ENCODE measurements at regions not wholly inside any gene's neighbourhood (a gene's known extent, or its start where the extent isn't known, plus 50 kb on each side); places are given as distances from the start of the nearest gene placed in this dataset.
"Not testable (repeated sequence)": the region's sequence is repeated elsewhere in the genome, so short reads cannot be mapped to it uniquely, and the experiment has no call there.

DNA sequence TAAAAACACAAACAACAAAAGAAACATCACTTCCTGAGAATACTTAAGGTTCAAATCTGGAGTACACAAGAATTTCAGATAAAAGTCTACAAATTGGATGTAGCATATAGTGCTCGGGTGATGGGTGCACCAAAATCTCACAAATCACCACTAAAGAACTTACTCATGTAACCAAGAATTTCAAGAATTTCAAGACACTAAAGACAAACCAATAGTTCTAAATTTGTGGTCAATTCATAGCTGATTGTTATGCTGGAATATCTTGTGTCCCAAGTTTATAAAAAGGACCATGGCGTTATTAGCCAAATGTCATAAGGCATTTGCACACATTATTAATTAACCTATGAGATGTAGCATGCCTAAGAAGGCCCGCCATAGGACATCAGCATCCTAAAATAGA is 1204.1 kb upstream of the AUTS2 start:
- no peak for DNase-seq (ENCODE audit: low spot score)

DNA sequence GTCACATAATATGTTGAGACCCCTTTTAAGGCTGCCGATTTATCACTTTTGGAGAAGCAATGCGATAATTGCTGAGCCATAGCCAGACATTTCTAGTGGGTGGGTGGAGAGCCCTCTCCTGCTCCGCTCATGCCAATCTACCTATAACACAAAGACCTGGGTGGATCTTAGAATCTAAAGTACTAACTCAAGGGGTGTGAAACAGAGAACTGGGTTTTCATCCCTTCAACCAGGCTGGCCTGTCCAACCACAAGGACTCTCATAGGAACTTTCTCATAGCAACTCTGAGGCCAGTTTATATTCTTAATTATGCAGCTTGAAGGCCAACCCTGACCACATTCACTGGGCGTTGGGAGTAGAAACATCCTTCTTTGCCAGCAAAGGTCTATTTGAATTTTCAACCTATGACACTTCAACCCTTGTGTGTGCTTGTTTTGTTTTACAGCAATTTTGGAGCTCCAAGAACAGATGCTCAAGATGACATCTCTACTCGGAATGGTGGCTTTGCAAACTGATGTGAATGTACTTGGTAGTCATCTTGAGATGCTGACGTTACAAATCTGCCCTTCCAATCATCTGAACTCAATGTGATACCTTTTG is 1198.2 kb upstream of the AUTS2 start:
- DNase-seq (ENCODE audit: low spot score): no peak

DNA sequence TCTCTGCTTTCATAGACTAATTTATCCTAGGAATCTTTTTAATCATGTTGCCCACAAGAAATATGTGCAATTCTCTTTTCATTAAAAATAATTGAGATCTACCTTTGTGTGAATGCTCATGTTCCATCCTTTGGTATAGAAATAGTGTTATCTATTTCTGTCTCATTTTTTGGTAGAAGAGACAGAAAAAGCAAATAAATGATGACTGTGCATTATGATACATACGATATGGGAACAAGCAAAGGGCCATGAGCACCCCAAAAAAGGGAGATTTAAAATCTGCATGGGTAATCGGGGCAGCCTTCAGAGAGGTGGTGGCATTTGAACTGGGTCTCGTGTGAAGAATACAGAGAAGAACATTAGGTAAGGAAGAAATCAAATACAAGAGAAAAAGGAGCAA is 1197.5 kb upstream of the AUTS2 start:
- DNase-seq (ENCODE audit: low spot score): no peak

DNA sequence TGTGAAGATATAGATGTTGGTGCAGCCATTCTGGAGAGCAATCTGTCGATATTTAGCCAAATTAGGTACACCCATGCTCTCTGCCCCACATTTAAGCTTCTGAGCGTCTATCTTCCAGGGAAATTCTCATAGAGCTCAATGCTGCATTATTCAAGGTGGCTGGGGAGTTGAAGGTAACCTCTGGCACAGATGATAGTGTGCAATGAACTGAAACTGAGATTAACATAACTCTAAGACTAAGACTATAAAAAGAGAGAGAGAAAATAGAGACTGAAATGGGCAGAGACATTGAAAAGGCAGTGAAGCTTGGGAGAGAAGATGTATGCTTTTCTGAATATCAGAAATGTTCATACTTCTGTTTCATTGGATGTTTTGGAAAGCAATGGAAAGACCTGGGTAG is 1197.0 kb upstream of the AUTS2 start:
- DNase-seq (ENCODE audit: low spot score): no peak

DNA sequence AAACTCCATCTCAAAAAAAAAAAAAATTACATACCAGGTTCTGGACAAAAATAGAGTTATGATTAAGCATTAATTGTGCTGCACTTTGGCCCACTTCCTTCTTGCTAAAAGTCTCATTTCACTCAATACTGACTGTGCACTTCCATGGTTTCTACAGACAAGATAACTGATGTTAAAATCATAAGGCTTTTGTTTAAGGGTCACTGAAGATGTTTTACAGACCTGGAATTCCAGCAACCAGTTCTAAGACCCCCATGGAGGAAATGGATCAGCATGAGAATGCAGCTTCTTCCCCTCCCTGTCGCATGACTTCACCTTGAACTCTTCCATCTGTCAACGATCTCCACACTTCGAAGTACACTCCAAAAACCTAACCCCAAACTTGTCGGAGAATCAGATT is 1191.8 kb upstream of the AUTS2 start:
- no peak for DNase-seq (ENCODE audit: low spot score)

DNA sequence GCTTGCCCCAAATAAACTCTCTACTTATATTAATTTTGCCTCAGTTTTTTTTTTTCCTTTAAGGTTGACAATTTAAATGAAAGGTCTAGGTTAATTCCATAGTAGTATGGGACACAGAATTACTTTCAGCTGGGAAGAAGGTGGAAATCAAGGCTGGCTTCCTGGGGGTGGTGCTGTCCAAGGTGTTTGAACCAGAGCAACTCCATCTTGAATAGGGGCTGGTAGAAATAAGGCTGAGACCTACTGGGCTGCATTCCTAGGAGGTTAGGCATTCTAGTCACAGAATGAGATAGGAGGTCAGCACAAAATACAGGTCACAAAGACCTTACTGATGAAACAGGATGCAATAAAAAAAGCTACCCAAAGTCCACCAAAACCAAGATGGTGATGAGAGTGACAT is 1190.8 kb upstream of the AUTS2 start:
- no peak for DNase-seq (ENCODE audit: low spot score)

DNA sequence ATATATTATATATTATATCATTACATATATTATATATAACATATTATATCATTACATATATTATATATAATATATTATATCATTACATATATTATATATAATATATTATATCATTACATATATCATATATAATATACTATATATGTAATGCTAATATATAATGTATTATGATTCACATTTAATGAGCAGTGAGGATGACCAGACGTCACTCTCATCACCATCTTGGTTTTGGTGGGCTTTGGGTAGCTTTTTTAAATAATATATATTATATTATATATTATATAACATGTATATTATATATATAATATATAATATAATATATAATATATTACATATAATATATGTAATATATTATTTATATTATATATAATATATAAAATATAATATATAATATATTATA is 1189.4 kb upstream of the AUTS2 start:
- no peak for DNase-seq (ENCODE audit: low spot score)

DNA sequence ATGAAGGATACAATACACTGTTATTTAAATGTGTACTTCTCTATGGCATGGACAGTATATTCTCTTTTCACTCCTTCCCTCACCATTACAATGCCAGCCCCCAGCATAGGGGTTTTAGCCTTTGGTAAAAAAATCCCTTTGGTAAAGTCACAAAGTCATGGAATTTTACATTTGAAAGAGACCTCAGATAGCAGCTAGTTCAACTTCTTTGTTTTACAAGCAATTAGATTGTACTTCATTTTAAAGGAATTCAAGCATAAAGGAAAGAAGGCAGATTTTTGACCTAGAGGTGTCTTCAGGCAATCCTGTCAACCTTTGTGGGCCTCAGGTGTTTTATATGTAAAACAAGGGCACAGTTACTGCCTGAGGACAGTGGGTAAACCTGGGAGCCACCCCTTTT is 1188.4 kb upstream of the AUTS2 start:
- DNase-seq (ENCODE audit: low spot score): no peak

DNA sequence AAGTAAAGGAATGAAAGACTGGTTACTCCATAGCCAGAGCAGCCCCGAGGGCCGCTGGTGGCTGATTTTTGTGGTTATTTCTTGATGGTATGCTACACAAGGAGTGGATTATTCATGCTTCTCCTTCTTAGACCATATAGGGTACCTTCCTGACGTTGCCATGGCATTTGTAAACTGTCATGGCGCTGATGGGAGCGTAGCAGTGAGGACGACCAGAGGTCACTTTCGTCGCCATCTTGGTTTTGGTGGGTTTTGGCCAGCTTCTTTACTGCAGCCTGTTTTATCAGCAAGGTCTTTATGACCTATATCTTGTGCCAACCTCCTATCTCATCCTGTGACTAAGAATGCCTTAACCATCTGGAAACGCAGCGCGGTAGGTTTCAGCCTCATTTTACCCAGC is 1187.6 kb upstream of the AUTS2 start:
- not testable (repeated sequence) for DNase-seq (ENCODE audit: low spot score)

DNA sequence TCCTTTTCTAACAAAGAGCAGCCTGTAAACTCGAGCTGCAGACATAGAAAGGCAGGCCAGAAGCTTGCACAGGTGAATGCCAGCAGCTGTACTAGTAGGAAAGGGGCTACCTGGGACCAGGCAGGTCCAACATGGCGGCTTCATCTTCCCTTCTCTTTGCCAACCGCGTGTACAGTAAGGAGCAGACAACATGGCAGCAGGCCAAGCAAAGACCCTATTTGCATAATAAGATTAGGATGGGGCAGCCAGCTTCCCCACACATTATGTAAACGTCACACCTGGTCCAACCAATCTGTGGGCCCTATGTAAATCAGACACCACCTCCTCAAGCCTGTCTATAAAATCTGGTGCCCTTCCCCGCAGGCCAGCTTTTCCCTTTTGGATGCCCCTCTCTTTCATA is 1186.5 kb upstream of the AUTS2 start:
- DNase-seq (ENCODE audit: low spot score): no peak

DNA sequence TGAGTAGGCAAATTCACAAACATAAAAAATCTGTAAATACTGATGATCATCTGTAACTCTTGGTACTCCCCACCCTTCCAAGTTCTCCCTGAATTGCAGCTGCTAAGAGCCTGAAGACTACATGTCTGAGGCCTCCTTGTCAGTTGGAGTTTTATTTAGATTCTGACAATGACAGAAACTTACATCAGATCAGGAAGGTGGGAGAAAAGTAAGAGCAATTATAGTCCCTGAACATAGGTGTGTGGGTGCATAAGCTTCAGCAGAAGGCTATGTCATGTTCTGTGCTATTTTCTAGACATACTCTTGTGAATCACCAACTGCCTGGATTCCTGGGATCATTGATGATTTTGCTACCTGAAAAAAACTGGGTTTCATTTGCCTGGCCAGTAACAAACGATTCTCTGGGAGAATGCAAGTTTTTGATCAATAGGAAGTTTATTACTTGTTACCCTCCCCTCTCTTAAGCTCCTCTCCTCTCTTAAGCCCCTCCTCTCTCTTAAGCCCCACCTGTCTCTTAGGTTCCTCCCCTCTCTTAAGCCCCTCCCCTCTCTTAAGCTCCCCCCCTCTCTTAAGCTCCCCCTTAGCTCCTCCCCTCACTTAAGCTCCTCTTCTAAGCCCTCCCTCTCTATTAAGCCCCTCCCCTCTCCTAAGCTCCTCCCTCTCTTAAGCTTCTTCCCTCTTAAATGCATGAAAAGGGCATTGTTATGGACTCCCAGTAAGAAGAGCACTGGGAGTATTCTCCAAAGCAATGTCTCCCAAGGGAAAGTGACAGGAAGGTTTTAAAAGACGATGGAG is 1183.4 kb upstream of the AUTS2 start:
- DNase-seq (ENCODE audit: low spot score): no peak

DNA sequence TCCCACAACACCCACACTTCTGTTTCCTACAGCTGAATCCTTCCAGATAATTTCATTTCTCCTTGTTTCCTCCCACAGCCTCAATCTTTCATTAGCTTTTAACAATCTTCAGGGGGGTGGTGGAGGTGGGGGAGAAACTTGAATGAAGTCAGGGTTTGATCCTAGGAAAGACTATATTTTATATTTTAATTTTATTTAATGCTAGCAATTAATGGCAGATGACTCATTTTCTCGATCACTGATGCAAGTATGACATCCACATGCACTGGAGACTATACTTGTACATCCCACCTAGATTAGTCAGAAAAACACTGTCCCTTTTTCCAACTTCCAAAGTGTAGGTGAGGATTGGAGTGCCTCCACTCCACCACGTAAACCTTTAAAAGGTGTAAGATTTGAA is 1181.3 kb upstream of the AUTS2 start:
- no peak for DNase-seq (ENCODE audit: low spot score)

DNA sequence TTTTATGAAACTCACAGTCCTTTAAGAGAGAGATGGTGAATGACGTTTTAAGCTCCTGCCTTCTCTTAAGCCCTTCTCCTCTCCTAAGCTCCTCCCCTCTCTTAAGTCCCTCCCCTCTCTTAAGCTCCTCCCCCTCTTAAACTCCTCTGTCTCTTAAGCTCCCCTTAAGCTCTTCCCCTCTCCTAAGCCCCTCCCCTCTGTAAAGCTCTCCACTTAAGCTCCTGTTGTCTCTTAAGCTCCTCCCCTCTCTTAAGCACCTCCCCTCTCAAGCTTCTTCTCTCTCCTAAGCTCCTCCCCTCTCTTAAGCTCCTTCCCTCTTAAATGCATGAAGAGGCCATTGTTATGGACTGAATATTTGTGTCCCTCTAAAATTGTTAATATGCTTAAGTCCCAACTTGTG is 1180.6 kb upstream of the AUTS2 start:
- DNase-seq (ENCODE audit: low spot score): no peak

DNA sequence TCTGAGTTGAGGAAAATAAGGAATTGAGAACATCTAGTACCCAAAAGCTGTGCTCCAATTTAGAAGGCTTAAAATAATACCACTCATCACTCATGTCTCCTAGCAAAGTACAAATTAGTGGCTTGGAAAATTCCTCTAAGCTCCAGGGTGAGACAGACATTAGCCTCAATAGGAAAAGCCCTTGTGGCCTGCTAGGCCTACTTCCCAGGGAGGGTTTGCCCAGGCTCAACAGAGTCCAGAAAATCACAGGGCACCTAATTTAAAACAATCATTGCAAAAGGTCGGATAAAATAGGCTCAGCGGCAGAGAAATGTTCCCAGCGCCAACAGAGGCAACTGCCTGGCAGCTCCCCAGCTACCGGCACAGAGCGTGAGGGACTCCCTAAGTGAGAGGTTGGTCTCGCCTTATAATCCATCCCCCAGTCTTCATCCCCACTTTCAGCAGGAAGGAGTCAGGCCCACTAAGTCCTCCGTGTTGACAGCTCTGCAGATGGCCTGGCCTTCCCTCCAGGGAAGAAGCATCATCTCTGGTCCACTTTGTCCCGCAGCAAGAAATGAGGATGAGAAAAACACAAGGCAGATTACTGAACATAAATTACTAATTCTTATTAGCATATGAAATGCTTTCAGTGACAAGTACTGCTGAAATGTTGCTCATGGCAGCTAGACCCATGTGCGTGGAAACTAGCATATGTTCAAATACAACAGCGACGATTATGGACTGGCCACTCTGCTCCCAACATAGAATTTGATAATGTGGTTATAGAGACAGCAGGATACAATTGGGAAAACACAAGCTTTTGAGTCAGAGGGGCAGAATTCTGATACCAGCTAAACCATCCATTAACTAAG is 1177.7 kb upstream of the AUTS2 start:
- DNase-seq (ENCODE audit: low spot score): peak; percentile 70

DNA sequence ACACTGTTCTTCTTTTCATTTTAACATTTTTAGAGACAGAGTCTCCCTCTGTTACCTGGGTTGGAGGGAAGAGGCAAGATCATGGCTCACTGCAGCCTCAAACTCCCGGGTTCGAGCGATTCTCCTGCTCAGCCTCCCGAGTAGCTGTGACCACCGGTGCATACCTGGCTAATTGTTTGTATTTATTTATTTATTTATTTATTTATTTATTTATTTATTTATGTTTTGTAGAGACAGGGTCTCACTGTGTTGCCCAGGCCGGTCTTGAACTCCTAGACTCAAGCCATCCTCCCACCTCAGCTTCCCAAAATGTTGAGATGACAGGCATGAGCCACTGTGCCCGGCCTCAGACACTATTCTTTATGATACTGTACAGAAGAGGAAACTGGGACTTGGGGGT is 1176.6 kb upstream of the AUTS2 start:
- DNase-seq (ENCODE audit: low spot score): no peak

DNA sequence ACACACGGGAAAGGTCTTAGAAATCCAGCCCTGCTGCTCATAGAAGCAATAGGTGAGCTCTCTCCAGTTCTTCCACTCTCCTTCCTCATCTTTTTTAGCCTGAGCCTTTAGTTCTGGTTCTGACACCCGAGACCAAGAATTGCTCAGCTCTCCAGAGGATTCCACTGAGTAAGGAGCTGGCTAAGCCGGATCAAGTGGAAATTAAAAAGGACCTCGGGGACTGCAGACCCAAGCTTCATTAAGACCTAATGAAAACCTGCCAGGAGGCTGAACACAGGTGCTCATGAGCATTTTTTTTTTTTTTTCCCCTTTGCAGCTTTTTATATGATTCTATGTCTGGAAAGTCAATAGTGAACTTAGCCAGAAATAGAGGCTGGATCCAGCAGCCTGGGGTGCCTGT is 1176.0 kb upstream of the AUTS2 start:
- DNase-seq (ENCODE audit: low spot score): no peak

DNA sequence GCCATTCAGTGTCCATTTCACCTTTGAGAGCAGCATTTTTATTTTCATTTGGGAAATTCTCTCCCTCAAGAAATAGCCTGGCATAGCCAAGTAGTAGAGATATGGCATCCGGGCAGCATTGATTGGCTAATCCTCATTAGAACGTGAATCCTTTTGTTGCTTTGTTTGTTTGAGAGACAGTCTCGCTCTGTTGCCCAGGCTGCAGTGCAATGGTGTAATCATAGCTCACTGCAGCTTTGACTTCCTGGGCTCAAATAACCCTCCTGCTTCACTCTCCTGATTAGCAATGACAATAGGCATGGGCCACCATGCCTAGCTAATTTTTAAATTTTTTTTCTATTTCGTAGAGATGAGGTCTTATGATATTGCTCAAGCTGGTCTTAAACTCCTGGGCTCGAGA is 1174.9 kb upstream of the AUTS2 start:
- no peak for DNase-seq (ENCODE audit: low spot score)

DNA sequence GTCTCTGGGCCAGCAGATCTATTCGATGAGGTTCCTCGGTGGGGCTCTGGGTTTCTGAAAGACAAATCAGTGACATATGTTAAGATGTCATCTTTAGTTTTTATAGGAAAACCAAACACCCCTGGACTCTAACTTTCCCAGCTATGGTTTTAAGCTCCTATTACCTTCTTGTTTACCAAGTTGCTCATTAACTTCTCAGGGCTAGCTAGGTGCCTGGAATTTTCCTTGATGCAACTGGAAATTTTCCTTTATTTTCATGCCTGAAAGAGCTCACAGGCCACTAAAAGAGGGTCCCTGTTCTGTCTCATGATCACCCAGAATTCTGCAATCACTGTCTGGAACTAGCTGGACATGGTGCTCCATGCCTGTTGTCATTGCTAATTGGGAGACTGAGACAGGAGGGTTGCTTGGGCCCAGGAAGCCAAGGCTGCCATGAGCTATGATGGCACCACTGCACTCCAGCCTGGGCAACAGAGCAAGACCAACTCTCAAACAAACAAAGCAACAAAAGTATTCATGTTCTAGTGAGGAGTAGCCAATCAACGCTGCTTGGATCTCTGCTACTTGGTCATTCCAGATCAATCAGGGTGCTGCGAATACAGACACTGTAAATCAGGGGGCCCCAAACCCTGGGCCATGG is 1173.5 kb upstream of the AUTS2 start:
- DNase-seq (ENCODE audit: low spot score): no peak

DNA sequence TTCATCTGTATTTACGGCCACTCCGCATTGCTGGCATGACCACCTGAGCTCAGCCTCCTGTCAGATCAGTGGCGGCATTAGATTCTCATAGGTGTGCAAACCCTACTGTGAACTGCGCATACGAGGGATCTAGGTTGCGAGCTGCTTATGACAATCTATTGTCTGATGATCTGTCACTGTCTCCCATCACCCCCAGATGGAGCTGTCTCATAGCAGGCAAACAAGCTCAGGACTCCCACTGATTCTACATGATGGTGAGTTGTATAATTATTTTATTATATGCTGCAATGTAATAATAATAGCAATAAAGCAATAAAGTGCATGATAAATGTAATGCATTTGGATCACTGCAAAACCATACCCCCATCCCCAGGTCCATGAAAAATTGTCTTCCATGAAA is 1172.9 kb upstream of the AUTS2 start:
- peak; percentile 51 for DNase-seq (ENCODE audit: low spot score)

DNA sequence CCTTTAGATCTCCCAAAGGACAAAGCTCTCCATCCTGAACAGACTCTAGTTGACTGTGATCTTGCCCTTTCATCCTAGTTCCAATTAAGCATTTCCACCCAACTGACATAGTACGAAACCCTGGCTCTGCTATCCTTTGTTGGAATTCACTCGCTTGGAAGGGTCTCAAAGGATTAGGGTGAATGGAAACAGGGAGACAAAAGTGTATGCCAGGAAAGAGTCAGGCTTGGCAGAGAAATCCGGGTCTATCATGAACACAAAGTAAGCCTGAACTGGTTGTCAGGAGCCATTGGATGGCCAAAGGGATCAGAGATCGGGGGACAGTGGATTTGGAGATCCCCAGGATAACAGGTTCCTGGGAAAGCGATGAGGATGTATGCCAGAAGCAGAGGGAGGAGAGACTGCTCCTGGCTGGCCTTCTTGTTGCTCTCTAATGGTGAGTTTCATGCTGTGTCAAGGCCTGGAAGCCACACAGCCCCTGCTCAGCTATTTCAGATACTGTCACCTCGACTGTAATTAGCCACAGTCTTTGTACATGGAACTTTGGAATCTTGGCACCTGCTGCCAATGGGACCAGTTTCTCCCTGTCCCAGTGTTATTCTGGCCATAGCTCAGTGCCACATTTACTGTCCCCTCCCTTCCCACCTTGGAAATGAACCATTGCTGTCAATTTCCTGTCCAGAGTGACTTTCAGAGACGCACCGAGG is 1168.7 kb upstream of the AUTS2 start:
- peak; percentile 34 for DNase-seq (ENCODE audit: low spot score)

DNA sequence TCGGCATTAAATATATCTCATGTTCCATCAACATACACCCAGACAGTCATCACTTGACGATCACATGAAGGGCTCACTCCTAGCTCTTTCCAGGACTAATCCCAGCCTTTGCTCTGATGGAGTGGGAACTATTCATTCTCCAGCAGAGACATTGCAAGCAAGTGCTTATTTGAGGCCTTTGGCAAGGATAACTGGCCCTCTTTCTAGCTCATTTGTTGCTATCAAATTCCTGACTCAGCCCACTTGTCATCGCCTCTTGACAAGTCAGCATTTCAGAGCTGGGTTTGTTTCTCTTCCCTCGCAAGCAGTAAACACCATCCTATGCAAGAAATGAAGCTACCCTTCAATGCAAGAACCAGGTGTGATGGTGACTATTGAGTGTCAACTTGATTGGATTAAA is 1165.7 kb upstream of the AUTS2 start:
- no peak for DNase-seq (ENCODE audit: low spot score)

DNA sequence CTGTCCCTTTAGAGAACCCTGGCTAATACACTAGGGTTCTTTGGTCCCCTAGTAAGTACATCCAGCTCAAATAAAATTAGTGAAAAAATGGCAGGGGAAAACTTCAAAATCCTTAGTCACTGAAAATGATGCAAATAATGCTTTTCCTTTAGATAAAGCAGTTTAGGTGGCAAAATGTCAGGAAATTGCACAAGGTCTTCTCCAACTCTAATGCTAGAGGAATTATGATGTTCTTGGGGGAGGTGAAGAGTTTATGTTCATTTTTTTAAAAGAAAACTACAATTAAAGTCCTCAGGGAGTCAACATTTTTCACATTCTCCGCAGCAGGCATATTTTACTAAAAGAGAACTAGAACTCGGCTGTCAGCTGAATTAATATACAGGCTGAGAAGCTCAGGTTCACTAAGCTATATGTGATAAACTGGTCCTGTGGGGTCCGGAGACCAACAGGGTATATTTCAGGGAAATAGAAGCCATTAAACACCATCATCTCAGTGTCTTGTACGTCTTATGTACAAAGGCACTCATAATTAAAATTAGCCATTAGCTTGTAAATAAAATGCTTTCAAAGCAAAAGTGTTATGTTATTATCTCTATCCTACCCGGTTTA is 1164.7 kb upstream of the AUTS2 start:
- DNase-seq (ENCODE audit: low spot score): no peak
